ENCODE measurements at regions not wholly inside any gene's neighbourhood (a gene's known extent, or its start where the extent isn't known, plus 50 kb on each side); places are given as distances from the start of the nearest gene placed in this dataset.

GRCh38 chr20:63087236-63087871 lies 80.6 kb upstream of the BHLHE23 start:
- no peak for DNase-seq (ENCODE audit: low read depth, low spot score)

DNA sequence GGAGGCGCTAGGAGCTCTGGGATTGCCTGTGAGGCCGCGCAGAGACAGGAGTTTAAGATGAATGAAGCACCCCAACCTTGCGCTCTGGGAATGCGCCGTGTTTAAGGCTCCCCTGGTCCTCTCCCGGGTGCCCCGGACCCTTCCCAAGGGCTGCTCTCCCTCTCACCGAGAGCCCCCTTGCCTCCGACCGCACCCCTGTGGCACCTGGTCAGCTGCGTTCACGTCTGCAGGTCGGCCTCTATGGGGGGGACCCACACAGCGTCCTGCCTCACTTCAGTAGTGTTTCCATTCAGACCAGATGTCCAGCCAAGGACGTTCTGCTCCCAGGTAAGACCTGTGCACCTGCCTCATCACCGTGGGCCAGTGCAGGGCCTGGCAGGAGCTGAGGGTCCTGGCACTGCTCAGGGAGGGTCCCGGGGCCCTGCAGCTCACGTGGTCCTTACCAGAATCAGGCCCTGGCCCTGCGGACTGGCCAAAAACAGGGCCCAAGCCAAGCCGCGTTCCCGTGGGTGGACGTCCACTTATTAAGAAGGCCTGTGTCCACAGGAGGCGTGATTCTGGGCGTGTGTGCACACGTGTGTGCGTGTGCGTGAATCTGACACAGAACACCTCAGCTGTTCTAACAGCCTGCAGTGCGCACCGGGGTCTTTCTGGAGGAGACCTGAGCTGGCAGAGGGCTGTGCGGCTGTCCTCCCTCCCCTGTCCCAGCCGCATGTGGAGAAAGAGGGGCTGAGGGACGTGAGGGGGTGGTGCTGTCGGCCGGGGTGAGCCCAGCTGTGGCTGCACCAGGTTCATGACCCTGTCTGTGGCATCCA lies 79.9 kb upstream of the BHLHE23 start:
- DNase-seq (ENCODE audit: low read depth, low spot score), result no peak

DNA sequence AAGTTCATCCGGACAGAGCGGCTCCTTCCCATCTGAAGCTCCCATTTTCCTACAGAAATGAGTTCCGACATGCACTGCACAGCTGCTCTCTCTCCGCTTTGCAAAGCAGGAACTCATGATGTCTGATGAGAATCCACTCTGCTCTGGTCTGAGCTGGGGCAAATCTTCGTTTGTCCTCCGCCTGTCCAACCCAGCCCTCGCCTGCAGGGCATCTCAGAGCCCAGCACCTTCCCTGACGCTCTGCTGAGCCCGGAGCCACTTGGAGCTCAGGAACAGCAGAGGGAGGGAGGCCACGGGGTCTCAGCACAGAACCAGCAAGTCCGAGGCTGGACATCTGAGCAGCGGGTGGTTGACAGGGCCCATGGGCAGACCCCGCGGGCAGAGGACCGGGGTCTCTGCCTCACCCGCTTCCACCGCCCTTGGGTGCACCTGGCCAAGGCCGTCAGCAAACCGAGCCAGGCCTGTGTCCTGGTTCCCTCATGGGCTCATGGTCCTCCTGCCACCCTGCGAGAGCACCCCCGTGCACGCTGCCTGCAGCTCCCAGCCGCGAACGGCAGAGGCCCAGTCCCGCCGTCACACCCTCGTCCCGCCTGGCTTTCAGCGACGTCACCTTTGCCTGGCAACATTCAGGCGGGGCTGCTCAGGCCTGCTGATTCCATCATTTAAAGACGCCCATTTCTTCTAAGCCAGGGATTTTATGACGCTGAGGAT lies 78.5 kb upstream of the BHLHE23 start:
- no peak for DNase-seq (ENCODE audit: low read depth, low spot score)

- no peak for DNase-seq (ENCODE audit: low read depth, low spot score)
Measured at GRCh38 chr20:63084563-63084927, 77.8 kb upstream of the BHLHE23 start.

GRCh38 chr20:63083831-63084562 lies 77.2 kb upstream of the BHLHE23 start:
- no peak for DNase-seq (ENCODE audit: low read depth, low spot score)

DNA sequence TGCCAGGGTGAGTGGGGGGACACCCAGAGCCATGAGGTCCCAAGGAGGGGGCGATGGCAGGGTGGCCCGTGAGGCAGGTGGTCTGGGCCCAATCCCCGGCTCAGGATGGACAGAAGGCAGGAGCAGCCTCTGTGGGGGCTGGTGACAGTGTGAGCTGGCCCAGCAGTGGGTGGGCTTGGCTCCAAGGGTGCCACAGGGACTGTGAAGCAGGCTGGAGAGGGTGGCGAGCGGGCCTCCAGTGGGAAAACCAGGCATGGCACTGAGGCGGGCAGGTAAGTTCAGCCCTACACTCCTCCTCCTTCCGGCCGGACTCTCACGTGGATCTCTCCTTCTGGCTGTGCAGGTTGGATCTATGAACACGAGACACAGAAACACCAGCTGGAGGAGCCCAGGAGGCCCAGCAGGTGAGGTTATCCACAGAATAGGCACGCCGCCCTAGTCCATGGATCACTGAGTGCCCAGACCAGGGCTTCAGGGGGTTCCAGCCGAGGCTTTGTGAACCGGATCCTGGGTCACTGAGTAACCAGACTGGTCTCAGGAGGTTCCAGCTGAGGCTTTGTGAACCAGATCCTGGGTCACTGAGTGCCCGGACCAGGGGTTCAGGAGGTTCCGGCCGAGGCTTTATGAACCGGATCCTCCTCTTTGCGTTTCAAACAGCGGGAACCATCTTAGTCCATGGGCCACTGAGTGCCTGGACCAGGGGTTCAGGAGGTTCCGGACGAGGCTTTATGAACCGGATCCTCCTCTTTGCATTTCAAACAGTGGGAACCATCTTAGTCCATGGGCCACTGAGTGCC lies 76.4 kb upstream of the BHLHE23 start:
- DNase-seq (ENCODE audit: low read depth, low spot score), result no peak

- DNase-seq (ENCODE audit: low read depth, low spot score), result no peak
Measured at GRCh38 chr20:63082308-63082938, 75.7 kb upstream of the BHLHE23 start.

GRCh38 chr20:63081831-63082230 lies 75.1 kb upstream of the BHLHE23 start:
- no peak for DNase-seq (ENCODE audit: low read depth, low spot score)

GRCh38 chr20:63081351-63081750 lies 74.6 kb upstream of the BHLHE23 start:
- no peak for DNase-seq (ENCODE audit: low read depth, low spot score)

- no peak for DNase-seq (ENCODE audit: low read depth, low spot score)
Measured at GRCh38 chr20:63080811-63081210, 74.0 kb upstream of the BHLHE23 start.

DNA sequence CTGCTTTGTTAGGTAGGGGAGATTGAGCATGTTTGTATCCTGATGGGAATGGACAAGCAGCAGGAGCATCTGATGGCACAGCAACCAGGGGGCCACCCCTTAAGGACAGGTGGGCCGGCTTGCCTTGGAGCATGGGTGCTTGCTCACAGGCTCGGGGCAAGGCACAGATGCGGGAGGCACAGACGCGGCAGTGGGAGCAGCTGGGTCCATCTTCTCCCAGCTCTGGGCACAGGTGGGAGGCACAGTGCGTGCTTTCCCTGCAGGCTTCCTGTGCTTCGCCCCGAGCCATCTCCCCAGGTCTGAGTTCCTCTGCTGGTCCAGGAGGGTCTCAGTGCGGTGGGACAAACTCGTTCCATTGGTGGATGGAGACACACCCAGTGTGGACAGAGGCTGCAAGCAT lies 73.6 kb upstream of the BHLHE23 start:
- no peak for DNase-seq (ENCODE audit: low read depth, low spot score)

DNA sequence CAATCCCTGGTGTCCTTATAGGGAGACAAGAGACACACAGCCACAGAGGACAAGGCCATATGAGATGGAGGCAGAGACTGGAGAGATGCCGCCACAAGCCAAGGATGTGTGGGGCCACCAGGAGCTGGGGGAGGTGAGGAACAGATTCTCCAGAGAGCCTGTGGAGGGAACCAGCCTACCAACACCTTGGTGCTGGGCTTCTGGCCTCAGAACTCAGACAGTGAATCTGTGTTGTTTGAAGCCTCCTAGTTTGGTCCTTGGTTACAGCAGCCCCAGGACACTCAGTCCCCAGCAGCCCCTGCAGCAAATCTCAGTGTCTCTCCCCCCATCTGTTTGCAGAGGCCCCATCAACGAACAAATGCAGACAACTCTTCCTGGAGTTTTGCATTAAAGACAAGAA lies 73.2 kb upstream of the BHLHE23 start:
- no peak for DNase-seq (ENCODE audit: low read depth, low spot score)

- DNase-seq (ENCODE audit: low read depth, low spot score), result no peak
Measured at GRCh38 chr20:63077705-63078104, 70.9 kb upstream of the BHLHE23 start.

- no peak for DNase-seq (ENCODE audit: low read depth, low spot score)
Measured at GRCh38 chr20:63076421-63076820, 69.7 kb upstream of the BHLHE23 start.

GRCh38 chr20:63074631-63075030 lies 67.9 kb upstream of the BHLHE23 start:
- DNase-seq (ENCODE audit: low read depth, low spot score), result no peak

DNA sequence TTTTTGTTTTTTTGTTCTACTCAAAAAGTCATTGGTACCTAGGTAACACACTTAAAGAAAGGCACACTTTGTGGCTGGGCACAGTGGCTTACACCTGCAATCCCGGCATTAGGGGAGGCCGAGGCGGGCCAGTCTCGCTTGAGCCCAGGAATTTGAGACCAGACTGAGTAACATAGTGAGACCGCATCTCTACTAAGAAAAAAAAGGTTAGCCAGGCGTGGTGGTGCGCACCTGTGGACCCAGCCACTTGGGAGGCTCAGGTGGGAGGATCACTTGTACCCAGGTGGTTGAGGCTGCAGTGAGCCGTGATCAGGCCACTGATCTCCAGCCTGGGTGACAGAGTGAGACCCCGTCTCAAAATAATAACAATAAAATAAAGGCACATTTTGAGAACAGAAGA lies 67.4 kb upstream of the BHLHE23 start:
- no peak for DNase-seq (ENCODE audit: low read depth, low spot score)

- no peak for DNase-seq (ENCODE audit: low read depth, low spot score)
Measured at GRCh38 chr20:63073738-63074065, 66.9 kb upstream of the BHLHE23 start.

DNA sequence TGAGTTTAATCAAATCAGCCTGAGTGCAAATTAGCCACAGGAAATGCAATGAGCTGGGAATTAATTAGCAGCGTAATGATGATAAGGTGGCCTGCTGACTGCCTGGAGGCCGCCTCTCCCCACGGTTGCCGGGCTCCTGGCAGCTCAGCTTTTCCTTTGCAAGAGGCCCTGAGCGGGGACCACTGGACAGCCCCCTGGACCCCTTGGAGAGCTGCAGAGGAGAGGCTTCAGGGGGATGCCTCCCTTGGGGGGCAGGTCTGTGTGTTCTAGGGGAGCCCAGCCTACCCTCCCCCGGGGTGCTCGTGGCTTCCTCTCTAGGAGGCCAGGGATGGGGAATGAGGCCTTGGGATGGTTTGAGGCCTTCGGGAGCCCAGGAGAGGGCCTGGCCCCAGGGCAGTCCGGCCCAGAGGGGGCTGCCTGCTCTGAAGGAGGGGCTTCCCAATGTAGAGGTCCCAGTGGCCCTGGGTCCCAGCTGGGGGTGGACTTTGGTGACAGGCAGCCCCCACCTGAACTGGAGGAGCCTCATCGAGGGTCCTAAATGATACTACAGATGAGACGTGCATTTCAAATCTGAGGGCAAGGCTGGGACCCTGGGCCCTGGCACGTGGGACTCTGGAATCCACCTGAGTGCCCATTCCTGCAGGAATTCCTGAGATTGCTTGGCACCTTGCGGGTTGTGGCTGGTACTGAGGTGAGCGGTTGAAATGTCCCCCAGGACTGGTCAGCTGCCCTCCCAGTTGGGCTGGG lies 66.4 kb upstream of the BHLHE23 start:
- no peak for DNase-seq (ENCODE audit: low read depth, low spot score)

DNA sequence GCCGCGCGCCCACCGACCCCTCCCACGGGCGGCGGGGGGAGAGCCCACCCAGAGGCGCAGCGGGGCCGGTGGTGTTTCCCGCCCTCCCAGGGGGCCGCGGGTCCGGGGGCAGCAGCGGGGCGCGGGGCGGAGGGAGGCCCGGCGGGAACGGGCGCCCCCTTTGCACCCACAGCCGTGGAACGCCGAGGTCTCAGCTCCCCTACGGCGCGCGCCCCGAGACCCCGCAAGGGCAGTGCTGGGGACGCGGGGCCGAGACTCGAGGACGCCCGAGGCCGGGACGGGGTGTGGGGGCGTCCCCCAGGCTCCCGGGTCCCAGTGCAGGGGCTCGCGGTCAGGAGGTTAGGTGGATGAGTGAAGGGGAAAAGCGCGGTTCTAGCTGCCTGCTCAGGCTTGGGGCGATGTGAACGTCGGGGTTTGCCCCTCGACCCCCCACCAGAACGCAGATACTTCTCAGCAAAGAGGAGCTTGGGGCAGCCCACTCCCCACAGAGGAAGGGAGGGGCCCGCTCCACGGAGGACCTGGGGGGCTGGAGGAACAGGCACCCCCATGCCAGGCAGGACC lies 65.5 kb upstream of the BHLHE23 start:
- no peak for DNase-seq (ENCODE audit: low read depth, low spot score)
